ENCODE measurements at regions not wholly inside any gene's neighbourhood (a gene's known extent, or its start where the extent isn't known, plus 50 kb on each side); places are given as distances from the start of the nearest gene placed in this dataset.

DNA sequence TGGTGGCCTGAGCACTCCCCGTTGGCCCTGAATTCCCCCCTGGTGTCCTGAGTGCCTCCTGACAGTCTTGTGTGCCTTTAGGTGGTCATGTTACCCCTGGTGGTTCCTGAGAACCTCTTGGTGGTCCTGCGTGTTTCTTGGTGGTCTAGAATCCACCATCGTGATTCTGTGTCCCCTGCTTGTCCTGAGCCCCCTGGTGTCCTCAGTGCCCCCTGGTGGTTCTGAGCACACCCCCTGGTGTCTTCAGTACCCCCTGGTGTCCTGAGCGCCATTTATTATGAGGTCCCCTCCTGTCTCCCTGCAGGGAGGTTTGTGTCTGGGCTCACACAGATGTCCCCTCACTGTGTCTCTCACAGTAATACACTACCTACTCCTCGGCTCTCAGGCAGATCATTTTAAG, 61.3 kb upstream of the MAL start:
- dilution Hi-C loops (cut with HindIII; ENCODE audit: low sequenced_read_pairs, unreplicated experiment) = no loop called here

More for the DNA sequence above, 61.3 kb upstream of the MAL start:
- no peaks in the 10 kb centered on the region for H4K20me1 ChIP-seq (ENCODE audit: insufficient read depth, low read length)
- no peak overlapping the region for H2AK9ac ChIP-seq (replicated peaks; ENCODE audit: low read depth, low read length, poor library complexity)
- POLR2A ChIA-PET (ENCODE audit: unreplicated experiment) = no interaction called here
- peaks cover 2% of the 10 kb centered on the region; the same call in 1 of the 2 replicates for H3K27me3 ChIP-seq (ENCODE audit: control insufficient read depth, insufficient read depth, low read length)
- H3K4me3 ChIP-seq (ENCODE audit: insufficient read depth, low read depth, low read length) = no peak overlapping the region
- H3K4ac ChIP-seq (ENCODE audit: low read depth, low read length) = no peak overlapping the region
- in situ Hi-C loops (cut with MboI; ENCODE audit: low sequenced_read_pairs) = no loop called here
- no peaks in the 10 kb centered on the region for H3K4me1 ChIP-seq (ENCODE audit: control insufficient read depth, insufficient read depth, low read length)
- H3K36me3 ChIP-seq (ENCODE audit: control insufficient read depth, insufficient read depth, low read length) = no peaks in the 10 kb centered on the region
- TF ChIP-seq CTCF (conservative IDR thresholded peaks at IDR 0.05; ENCODE audit: low read depth, low read length) (no peak), ELK1 (IDR thresholded peaks at IDR 0.05; ENCODE audit: borderline replicate concordance, low read depth, low read length) (no peak), FOS (IDR thresholded peaks at IDR 0.05; ENCODE audit: low read depth, low read length) (no peak), SMC3 (IDR thresholded peaks at IDR 0.05; ENCODE audit: low read depth, low read length) (no peak), RFX5 (IDR thresholded peaks at IDR 0.05; ENCODE audit: low read depth, low read length) (no peak), MAZ (IDR thresholded peaks at IDR 0.05; ENCODE audit: borderline replicate concordance, low read depth, low read length) (no peak), POLR2A (IDR thresholded peaks at IDR 0.05; ENCODE audit: low read depth, low read length) (no peak), CEBPB (IDR thresholded peaks at IDR 0.05; ENCODE audit: low read depth, low read length) (no peak), RCOR1 (IDR thresholded peaks at IDR 0.05; ENCODE audit: insufficient replicate concordance, low read length) (no peak), MAFK (IDR thresholded peaks at IDR 0.05; ENCODE audit: low read depth, low read length) (no peak), NFE2L2 (IDR thresholded peaks at IDR 0.05; ENCODE audit: low read depth, low read length) (no peak), RAD21 (IDR thresholded peaks at IDR 0.05; ENCODE audit: low read length) (no peak), MXI1 (IDR thresholded peaks at IDR 0.05; ENCODE audit: borderline replicate concordance, low read depth, low read length) (no peak), BHLHE40 (IDR thresholded peaks at IDR 0.05; ENCODE audit: low read depth, low read length) (no peak), CHD1 (IDR thresholded peaks at IDR 0.05; ENCODE audit: low read depth, low read length) (no peak)
- TF ChIP-seq, protein P1, sequence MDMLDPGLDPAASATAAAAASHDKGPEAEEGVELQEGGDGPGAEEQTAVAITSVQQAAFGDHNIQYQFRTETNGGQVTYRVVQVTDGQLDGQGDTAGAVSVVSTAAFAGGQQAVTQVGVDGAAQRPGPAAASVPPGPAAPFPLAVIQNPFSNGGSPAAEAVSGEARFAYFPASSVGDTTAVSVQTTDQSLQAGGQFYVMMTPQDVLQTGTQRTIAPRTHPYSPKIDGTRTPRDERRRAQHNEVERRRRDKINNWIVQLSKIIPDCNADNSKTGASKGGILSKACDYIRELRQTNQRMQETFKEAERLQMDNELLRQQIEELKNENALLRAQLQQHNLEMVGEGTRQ (IDR thresholded peaks at IDR 0.05; ENCODE audit: low read depth, low read length) = no peak
- no TSS peak for BruUV-seq (replicated peaks)
- no peak overlapping the region for H3K4me2 ChIP-seq (ENCODE audit: low read depth, low read length)
- no peak overlapping the region for H3K18ac ChIP-seq (ENCODE audit: low read depth, low read length)
- intact Hi-C loops (cut with micrococcal nuclease) = no loop called here
- no peak overlapping the region for H2BK20ac ChIP-seq (ENCODE audit: low read depth, low read length)
- H3K14ac ChIP-seq (replicated peaks; ENCODE audit: low read depth, low read length) = no peak overlapping the region
- no peak overlapping the region for H3K23ac ChIP-seq (ENCODE audit: low read depth, low read length)
- H4K5ac ChIP-seq (ENCODE audit: low read depth, low read length) = no peak overlapping the region
- DNase-seq (no peak), ATAC-seq (ENCODE audit: low read depth) (no peak)
- CTCF ChIA-PET = no interaction called here
- no peak overlapping the region for H2BK5ac ChIP-seq (ENCODE audit: low read depth, low read length, poor library complexity, severe bottlenecking)
- no peak overlapping the region for H3K9ac ChIP-seq (ENCODE audit: low read depth, low read length)
- H2AK5ac ChIP-seq (ENCODE audit: low read depth, low read length) = no peak overlapping the region
- no peak overlapping the region for H2AFZ ChIP-seq (replicated peaks; ENCODE audit: low read length, poor library complexity)
- no peak overlapping the region for H2BK120ac ChIP-seq (ENCODE audit: low read depth, low read length)
- H3K79me1 ChIP-seq (ENCODE audit: low read depth in 1 of 2, low read length in 2 of 2) = no peaks in the 10 kb centered on the region
- no peak overlapping the region for H3K27ac ChIP-seq (ENCODE audit: insufficient read depth, low read length)
- no peak overlapping the region for H2BK15ac ChIP-seq (ENCODE audit: low read depth, low read length)
- no peak overlapping the region for H4K8ac ChIP-seq (ENCODE audit: low read depth in 2 of 2, low read length in 2 of 2)
- H4K91ac ChIP-seq (ENCODE audit: insufficient read depth, low read depth, low read length) = no peak overlapping the region
- 42% methylated on average over 4 of the region's 5 CpGs; no CpG with 5 or more reads in 1 of the 2 experiments for WGBS, 2 experiments (ENCODE audit: extremely low coverage in 2 of 2, insufficient read length in 1 of 2)
- H3K9me3 ChIP-seq (ENCODE audit: control insufficient read depth, insufficient read depth, low read length) = no peaks in the 10 kb centered on the region
- H3K56ac ChIP-seq (ENCODE audit: extremely low read depth, insufficient read depth, low read length) = no peak overlapping the region
- H3K9me1 ChIP-seq (ENCODE audit: insufficient read depth, low read length) = no peaks in the 10 kb centered on the region
